Peyer's patch (tissue), 4 donors: ENCODE measurements at regions not wholly inside any gene's neighbourhood (a gene's known extent, or its start where the extent isn't known, plus 50 kb on each side); places are given as distances from the start of the nearest gene placed in this dataset.

Experiments used
- POLR2A ChIP-seq, 2 donors: fragments of 450-650 bp; IDR thresholded peaks; one replicate each; pipeline ENCODE4 v1.5.1; 2017; ENCODE audit warnings: antibody characterized with exemption in 2 of 2, mild to moderate bottlenecking in 2 of 2, moderate library complexity in 2 of 2
- TF ChIP-seq, protein P1 (sequence below), 6 experiments: fragments of 450-650 bp in 4 of 6; fragments of 200-600 bp in 2 of 6; sonication (generic) in 1 of 6; IDR thresholded peaks; one replicate each; pipeline ENCODE4 v1.5.1; 2017 to 2019; ENCODE audit warnings: antibody characterized with exemption in 6 of 6, mild to moderate bottlenecking in 3 of 6, moderate library complexity in 1 of 6

DNA sequence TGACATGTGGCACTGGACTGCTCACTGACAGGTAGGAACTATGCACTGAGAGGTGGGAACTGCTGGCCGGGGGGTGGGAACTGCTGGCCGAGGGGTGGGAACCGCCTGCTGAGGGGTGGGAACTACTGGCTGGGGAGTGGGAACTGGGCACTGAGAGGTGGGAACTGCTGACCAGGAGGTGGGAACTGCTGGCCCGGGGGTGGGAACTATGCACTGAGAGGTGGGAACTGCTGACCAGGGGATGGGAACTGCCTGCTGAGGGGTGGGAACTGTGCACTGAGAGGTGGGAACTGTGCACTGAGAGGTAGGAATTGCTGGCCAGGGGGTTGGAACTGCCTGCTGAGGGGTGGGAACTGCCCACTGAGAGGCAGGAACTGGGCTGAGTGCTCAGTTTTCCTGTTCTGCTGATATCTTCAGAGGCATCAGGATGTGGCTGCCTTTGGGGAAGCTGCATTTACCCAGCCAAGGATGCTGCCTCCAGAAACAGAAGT is 90.2 kb downstream of the THBS2 start:
- TF ChIP-seq, protein P1, sequence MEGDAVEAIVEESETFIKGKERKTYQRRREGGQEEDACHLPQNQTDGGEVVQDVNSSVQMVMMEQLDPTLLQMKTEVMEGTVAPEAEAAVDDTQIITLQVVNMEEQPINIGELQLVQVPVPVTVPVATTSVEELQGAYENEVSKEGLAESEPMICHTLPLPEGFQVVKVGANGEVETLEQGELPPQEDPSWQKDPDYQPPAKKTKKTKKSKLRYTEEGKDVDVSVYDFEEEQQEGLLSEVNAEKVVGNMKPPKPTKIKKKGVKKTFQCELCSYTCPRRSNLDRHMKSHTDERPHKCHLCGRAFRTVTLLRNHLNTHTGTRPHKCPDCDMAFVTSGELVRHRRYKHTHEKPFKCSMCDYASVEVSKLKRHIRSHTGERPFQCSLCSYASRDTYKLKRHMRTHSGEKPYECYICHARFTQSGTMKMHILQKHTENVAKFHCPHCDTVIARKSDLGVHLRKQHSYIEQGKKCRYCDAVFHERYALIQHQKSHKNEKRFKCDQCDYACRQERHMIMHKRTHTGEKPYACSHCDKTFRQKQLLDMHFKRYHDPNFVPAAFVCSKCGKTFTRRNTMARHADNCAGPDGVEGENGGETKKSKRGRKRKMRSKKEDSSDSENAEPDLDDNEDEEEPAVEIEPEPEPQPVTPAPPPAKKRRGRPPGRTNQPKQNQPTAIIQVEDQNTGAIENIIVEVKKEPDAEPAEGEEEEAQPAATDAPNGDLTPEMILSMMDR (IDR thresholded peaks at IDR 0.05): no peak
- no peak for TF ChIP-seq POLR2A (IDR thresholded peaks at IDR 0.05)
